NCI-H524 treated with DMSO at 0.1 percent for 48 hours (cell line): ENCODE measurements at regions not wholly inside any gene's neighbourhood (a gene's known extent, or its start where the extent isn't known, plus 50 kb on each side); places are given as distances from the start of the nearest gene placed in this dataset.
"Not testable (repeated sequence)": the region's sequence is repeated elsewhere in the genome, so short reads cannot be mapped to it uniquely, and the experiment has no call there.

Experiments used
- DNase-seq: peaks from one replicate; lab custom pipeline; 2025; lab: John Stamatoyannopoulos, UW

DNA sequence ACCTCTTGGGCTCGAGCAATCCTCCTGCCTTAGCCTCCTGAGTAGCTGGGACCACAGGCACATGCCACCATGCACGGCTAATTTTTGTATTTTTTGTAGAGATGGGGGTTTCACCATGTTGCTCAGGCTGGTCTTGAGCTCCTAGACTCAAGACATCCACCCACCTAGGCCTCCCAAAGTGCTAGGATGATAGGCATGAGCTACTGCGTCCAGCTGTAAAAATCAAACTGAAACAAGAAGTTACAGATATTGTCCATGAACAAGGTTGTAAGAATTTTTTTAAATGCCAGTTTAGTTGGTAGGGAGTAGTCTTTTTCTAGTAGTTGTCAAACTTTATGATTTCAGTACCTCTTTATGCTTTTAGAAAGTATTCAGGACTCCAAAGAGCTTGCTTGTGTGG is 424.4 kb upstream of the PMFBP1 start:
- DNase-seq = no peak

DNA sequence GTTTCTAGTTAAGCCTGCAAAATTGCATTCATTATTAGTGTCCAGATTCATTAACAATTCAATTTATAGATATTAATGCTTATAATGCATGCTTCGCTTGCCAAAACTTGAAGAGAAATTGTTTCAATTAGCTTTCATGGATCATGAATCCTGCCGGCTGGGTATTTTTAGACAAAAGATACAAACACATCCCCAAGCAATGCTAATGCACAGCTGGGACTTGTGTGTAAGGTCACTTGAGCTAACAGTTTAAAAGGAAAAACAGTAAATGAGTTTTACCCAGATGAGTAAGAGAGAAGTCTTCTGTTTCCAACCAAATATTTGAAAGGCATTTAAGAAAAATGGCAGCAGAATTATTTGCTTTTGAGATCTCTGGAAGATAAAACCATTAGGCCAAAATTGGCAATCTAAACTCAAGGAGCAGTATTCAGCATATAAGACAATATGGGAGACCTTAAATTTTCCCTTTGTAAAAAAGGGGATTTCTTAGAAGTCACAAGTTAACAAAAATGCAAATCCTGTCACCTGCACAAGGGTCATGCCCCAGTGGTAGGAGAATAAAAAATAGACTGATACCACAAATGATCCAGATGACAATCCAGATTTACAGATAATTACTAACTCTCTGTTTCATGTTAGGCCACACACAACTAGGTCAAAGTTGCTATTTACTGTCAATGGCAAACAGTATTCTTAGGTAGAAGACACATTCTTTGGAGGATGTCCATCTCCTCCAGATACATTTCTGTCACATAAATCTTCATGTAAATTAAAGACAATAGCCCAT is 418.4 kb upstream of the PMFBP1 start:
- DNase-seq = no peak

DNA sequence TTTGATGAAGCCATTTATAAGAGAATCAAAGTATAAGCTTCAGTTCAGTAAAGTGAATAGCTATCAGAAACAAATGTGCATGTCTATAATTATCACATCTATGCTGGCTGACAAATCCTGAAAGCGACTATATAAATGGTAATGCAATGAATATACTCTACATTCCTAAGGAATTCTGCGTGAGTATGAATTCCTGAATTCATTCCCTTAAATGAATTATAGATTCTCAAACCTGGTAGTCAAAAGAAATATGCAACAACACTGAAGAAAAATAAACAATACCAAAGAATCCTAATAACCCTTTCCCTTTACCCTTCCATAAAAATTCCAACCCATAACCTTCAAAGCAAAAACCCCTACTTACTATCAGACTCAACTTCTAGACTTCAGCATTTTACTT is 416.6 kb upstream of the PMFBP1 start:
- no peak for DNase-seq

GRCh38 chr16:72578061-72578460 is 406.1 kb upstream of the PMFBP1 start:
- DNase-seq = not testable (repeated sequence)

DNA sequence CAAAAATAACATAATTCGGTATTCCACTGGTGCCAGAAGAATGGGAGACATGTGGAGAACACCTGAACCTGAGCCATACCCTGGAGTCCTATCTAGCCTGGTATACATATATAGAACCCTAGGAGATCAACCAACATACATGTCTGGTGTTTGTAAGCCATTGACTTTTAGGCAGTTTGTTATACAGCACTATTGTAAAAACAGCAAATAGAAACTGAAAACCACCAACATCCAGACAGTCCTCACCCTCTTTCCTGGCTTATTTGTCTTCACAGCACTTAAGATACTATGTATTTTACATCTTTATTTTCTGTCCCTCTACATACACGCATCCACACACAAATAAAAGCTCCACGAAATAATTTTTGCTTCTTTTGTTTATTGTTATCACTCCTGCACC is 404.2 kb upstream of the PMFBP1 start:
- no peak for DNase-seq

DNA sequence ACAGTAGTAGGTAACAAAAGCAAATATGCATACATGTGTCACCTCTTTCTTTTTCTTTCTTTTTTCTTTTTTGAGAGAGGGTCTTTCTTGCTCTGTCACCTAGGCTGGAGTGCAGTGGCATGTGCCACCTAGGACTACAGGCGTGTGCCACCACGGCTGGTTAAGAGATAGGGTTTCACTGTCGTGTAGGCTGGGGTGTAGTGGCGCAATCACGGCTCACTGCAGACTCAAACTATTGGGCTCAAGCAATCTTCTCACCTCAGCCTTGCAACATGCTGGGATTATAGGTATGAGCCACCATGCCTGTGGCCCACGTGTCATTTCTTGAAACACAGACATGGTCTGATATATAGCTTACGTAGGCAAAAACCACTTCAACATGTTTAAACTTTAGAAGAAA is 397.7 kb upstream of the PMFBP1 start:
- no peak for DNase-seq

- peak; percentile 7 for DNase-seq
Measured at GRCh38 chr16:72568502-72568901, 396.5 kb upstream of the PMFBP1 start.

- DNase-seq = no peak
Measured at GRCh38 chr16:72566174-72566573, 394.2 kb upstream of the PMFBP1 start.

DNA sequence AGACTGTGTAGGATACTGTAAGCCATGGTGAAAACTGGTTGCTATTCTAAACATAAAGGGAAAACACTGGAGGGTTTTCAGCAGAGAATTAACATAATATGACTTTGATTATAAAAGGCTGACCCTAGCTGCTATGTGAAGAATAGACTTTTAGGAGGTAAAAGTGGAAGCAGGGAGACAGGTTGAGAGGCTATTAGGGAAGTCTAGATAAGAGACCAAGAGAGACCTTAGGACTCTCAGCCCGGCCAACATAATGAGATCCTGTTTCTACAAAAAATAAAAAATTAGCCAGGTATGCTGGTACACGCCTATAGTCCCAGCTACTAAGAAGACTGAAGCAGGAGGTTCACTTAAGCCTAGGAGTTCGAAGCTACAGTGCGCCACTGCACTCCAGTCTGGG is 393.2 kb upstream of the PMFBP1 start:
- no peak for DNase-seq

- DNase-seq = no peak
Measured at GRCh38 chr16:72560617-72561016, 388.7 kb upstream of the PMFBP1 start.

DNA sequence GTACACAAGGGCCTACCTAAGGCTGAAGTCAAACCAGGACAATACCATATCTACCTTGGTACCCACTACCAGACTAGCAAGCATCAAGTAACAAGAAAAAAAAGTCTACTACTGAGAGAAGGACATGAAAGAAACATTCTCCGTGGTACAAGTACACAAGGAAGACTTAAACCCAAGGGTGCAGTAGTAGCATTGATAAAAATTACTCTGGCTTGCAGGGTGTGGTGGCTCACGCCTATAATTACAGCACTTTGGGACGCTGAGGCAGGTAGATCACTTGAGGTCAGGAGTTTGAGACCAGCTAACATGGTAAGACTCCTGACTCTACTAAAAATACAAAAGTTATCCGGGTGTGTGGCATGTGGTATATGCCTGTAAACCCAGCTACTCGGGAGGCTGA is 386.5 kb upstream of the PMFBP1 start:
- no peak for DNase-seq

GRCh38 chr16:72554935-72555334 is 383.0 kb upstream of the PMFBP1 start:
- no peak for DNase-seq

DNA sequence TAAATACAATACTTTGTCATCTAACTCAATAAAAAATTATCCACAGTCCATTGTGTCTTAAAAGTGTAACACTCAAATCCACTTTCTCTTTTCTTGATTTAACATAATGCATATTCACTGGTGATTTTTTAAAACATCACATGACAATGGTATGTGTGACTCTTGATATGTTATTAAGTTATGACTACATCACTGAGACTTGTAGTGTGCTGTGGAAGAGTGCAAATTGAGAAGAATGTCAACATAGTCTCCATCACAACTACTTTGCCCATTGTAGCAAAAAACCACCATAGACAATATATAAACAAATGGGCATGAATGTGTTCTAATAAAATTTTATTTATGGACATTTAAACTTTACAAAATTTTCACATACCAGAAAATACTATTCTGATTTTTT is 380.7 kb upstream of the PMFBP1 start:
- DNase-seq = no peak

DNA sequence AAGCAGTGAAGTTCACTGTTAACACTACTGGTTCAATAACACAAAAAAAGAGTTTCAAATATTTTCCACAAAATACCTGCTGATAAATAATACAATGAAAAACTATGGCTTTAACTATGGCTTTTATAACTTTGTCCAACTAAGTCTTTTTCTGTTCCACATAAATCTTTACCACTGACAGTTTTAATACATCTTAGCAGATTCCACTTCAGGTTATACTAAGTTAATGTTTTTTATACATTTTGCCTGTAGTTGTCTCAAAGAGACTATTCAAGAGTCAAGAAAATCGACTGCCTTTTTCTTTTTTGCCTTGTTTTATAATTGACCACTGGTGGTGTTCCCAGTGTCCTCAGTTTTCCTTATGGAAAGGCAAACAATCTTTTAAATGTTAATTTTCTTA is 379.7 kb upstream of the PMFBP1 start:
- no peak for DNase-seq

GRCh38 chr16:72549878-72550277 is 377.9 kb upstream of the PMFBP1 start:
- DNase-seq = no peak

- DNase-seq = no peak
Measured at GRCh38 chr16:72542102-72542501, 370.1 kb upstream of the PMFBP1 start.

- no peak for DNase-seq
Measured at GRCh38 chr16:72537664-72538063, 365.7 kb upstream of the PMFBP1 start.

- no peak for DNase-seq
Measured at GRCh38 chr16:72536723-72537435, 364.9 kb upstream of the PMFBP1 start.

DNA sequence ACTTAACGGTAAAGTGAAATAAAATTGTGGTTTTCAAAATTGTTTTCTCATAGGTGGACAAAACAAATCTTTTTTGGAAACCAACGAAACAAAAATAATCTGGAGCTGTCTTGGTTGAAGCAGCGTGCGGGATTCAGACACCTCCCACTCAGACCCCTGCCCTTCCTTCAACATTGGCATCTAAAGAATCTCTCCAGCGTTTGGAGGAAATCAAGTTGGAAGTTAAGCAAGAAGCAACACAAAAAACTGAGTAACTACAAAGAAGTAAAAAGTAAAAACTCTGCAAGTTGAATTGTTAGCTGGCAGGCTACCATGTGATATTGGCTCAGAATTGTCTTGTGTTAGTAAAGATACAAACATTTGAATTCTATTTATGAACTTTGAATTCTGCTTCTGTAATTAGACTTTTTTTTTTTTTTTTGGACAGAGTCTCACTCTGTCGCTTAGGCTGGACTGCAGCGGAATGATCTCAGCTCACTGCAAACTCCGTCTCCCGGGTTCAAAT is 361.0 kb upstream of the PMFBP1 start:
- DNase-seq = no peak

DNA sequence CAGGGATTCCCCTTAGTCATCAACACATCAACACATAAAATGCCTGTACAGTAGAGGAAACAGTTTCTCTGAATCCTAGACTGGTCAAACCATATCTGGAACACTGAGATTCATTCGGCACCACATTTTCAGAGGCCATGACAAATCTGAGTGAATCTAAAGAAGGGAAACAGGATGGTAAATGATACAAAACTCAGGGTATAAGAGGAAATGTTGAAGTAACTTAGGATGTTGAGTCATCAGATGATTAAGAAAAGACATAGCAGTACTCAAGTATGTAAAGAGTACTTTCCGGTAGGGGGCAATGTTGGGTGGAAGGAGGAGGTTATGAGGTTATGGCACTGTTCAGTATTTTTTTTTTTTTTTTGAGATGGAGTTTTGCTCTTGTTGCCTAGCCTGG is 358.5 kb upstream of the PMFBP1 start:
- no peak for DNase-seq

- no peak for DNase-seq
Measured at GRCh38 chr16:72523087-72523486, 351.1 kb upstream of the PMFBP1 start.

GRCh38 chr16:72517154-72517553 is 345.2 kb upstream of the PMFBP1 start:
- DNase-seq = no peak

DNA sequence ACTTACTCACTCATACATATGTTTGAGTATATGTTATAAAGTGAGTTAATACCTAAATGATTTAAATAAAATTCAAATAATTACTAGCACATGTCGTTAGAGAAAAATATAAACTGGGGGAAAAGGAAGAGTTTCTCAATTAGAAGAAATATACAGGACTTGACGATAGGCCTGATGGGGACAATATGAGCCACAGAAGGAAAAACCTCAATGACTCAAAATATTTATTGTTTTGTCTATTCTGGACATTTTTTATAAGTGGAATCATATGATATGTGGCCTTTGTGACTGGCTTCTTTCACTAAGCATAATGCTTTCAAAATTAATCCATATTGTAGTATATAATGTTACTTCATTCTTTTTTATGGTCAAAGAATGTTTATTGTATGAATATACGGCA is 339.2 kb upstream of the PMFBP1 start:
- no peak for DNase-seq

DNA sequence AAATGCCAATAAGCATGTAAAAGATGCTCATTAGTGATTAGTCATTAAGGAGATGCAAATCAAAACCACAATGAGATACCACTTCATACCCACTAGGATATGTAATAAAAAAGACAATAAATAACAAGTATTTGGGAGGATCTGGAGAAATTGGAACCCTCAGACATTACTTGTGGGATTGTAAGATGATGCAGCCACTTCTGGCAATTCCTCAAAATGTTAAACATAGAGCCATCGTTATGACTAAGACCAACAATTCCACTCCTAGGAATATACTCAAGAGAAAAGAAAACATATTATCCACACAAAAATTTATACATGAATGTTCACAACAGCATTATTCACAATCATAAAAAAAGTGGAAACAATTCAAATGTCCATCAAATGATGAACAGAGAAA is 336.2 kb upstream of the PMFBP1 start:
- DNase-seq = no peak
